ENCODE measurements at regions not wholly inside any gene's neighbourhood (a gene's known extent, or its start where the extent isn't known, plus 50 kb on each side); places are given as distances from the start of the nearest gene placed in this dataset.

DNA sequence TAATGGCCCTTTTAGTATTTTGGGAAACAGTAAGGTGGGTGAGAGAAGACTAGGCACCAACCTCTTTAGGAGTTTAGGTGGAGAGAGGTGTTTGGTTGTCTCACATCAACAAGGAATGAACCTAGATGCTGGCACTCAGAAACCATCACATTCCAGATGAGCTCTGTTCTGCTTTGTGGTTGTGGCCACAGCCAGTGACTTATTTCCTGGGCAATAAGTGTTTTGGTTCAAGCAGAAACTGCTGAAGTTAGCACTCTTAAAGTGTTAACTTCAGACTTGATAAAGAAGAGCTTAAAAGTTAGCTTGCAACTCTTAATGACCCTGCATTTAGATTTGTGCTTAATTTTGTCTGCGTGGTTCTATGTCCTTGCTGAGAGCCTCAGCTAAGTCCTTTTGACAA lies 929.2 kb downstream of the SLC4A3 start:
- no peak for TF ChIP-seq CTCF (IDR thresholded peaks at IDR 0.05)
- TF ChIP-seq POLR2AphosphoS5 (IDR thresholded peaks at IDR 0.05) = no peak
- no peak for TF ChIP-seq POLR2A (IDR thresholded peaks at IDR 0.05)
